ENCODE measurements at regions not wholly inside any gene's neighbourhood (a gene's known extent, or its start where the extent isn't known, plus 50 kb on each side); places are given as distances from the start of the nearest gene placed in this dataset.

GRCh38 chr2:196307775-196308305, 136.5 kb upstream of the STK17B start:
- DNase-seq (ENCODE audit: insufficient read length, low spot score), result no peak
- no peak for FAIRE-seq

GRCh38 chr2:196309691-196310090, 138.3 kb upstream of the STK17B start:
- FAIRE-seq, result no peak
- DNase-seq (ENCODE audit: insufficient read length, low spot score), result no peak

DNA sequence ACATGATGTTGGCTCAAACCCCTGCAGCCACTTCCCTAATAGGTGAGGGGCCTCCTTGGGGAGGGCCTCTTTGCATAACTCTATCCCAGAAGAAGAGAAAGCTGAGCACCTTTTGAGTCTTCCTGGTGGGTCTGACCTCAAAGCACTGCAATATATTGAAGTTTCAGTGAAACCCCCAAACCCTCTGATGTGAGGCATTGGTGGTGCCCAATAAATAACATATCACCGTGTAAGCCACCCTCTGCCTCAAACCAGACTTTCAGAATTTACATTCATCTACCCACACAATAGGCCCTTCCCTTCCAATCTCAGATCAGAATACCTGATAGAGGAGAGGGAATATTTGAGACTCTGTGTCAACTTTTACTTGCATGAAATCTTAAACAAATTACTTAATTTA, 142.8 kb upstream of the STK17B start:
- DNase-seq (ENCODE audit: insufficient read length, low spot score) (no peak), FAIRE-seq (no peak)

DNA sequence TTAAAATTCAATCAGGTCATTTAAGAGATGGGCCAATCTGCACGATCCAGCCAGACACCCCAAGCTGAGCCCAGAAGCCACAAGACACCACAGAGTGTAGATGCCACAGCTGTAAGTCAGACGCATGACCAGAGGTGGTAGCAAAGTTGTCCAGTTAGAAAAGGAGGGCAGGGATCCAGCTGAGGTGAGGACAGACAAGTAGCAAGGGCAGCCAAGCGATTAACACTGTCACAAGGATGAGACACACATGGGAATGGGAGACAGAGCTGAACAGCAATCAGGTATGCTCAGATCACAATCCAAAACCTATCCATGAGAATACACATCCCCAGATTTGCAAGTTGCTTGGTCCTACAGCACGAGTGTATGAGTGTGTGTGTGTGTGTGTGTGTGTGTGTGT, 143.4 kb upstream of the STK17B start:
- DNase-seq (ENCODE audit: insufficient read length, low spot score) (no peak), FAIRE-seq (no peak)

DNA sequence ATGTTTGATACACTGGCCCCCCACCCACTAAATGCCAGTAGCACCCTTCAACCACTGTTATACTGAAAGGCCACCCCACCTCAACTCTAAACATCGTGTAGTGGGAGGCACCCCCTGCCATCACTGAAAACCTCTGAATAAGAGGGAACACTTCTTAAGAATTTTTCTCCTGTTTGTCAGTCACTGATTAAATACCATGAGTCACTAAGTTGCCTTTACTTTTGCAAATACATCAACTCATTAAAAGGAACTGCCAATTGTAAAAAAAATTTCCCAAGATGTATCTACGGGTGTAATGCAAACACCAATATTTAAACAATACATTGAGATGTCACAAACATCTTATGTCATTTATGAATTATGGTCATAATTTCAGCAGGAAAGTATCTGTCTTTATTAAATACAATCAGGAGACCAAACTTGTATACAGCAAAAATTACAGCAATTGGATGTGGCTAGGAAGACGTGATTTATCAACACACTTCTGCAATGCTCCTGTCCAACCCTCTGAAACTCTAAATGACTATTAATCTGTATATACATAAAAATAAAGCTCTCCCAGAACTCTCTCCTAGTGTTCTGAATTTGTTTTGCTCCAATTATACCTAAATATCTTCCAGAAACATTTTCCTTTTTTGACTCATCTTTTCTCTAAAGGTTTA, 144.1 kb upstream of the STK17B start:
- DNase-seq (ENCODE audit: insufficient read length, low spot score), result no peak
- FAIRE-seq, result no peak

DNA sequence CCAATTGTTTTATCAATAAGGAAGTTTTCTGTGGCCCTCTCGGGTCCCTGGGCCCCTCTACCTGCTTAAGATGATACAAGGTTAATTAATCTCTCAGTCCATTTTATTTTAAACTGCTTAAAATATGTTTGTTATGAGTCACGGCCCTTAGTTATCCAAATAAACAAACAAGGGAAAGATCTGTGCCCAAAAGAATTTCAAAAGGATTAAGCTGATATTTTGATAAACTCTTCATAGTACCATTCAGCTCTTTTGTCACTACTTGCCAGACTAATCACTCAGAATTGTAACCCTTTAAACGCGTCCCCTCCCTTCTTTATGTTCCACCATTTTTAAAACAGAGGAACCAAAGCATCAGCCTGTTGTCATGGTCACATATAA, 144.7 kb upstream of the STK17B start:
- FAIRE-seq (no peak), DNase-seq (ENCODE audit: insufficient read length, low spot score) (no peak)

DNA sequence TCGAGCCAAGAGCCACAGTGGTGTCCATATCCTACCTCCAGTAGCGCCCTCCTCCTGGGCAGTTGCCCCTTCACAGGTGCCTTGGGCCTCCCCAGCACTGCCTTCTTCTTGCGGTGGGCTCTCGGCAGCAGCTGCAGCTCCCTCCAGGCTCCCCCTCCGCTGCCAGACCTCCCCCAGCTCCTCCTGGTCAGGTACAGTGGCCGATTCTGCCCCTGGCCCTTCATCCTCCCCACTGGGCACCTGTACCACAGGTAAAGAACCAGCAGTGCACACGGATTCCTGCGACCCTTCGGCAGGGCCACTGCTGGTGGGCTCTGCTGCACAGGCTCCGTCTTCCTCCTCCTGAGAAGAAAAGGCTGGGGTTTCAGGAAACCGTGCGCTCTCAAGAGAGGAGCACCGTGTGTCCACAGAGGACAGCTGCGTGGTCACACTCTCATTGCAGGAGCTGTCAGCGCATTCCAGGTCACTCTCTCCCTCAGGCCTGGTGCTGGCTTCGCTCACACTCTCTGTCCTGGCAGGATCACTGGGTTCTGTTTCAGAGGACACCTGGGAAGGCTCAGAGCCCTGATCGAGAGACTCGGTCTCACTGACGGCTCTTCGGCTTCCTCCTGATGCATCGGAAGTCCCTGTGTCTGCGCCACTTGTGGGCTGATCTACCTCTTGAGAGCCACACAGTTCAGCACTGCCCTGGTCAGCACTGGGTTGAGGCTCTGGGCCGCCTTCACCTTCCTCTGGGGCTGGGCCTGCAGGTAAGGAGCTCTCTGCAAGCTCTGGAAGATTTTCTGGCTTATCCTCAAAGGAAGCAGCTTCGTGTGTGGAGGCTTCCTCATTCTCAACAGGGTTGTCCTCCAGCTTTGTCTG, 147.4 kb upstream of the STK17B start:
- no peak for FAIRE-seq

GRCh38 chr2:196322973-196323810, 151.8 kb upstream of the STK17B start:
- DNase-seq (ENCODE audit: insufficient read length, low spot score) (no peak), FAIRE-seq (no peak)

More for the DNA sequence above, 147.4 kb upstream of the STK17B start:
- no peak for DNase-seq (ENCODE audit: insufficient read length, low spot score)

- DNase-seq (ENCODE audit: insufficient read length, low spot score) (no peak), FAIRE-seq (no peak)
Observed at GRCh38 chr2:196324211-196324610, 152.8 kb upstream of the STK17B start.

- DNase-seq (ENCODE audit: insufficient read length, low spot score) (no peak), FAIRE-seq (no peak)
Observed at GRCh38 chr2:196328088-196328680, 156.8 kb upstream of the STK17B start.

GRCh38 chr2:196329959-196330358, 158.6 kb upstream of the STK17B start:
- DNase-seq (ENCODE audit: insufficient read length, low spot score), result no peak
- no peak for FAIRE-seq

DNA sequence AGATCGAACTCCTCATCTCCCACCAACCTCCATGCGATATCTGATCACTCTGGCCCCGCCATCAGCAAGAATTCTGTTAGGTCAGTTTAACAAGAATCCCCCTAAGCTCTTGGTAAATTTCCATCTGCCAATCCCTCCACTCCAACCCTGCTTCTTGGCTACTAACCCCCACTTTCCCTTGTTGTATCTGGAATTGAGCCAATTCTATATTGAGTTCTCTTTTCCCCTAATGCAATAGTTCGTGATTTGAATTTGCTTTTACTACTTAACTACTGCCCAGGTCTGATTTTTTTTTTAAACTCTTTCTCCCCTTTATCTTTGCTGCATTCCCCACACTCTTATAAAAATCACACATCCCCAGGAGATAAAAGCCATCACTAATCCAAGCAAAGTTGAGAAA, 159.3 kb upstream of the STK17B start:
- DNase-seq (ENCODE audit: insufficient read length, low spot score) (no peak), FAIRE-seq (no peak)

- FAIRE-seq, result no peak
- DNase-seq (ENCODE audit: insufficient read length, low spot score), result no peak
Observed at GRCh38 chr2:196331143-196331542, 159.8 kb upstream of the STK17B start.

DNA sequence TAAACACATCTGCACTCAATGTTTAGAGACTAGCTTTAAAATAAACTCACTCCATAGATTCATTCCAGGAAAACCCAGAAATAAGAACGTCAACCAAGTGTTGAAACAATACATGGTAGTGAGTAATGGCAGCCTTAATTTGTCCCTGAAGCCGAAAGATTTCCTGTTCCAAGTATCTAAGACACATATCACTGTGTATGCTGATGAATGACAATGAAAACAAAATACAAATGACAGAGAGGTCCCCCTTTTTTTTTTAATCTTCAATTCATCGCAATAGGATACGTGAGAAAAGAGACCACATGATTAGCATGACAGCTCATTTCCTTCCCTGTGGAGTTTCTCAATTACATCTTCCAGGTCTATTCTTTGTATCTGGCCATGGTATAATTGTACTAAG, 160.5 kb upstream of the STK17B start:
- no peak for DNase-seq (ENCODE audit: insufficient read length, low spot score)
- no peak for FAIRE-seq

DNA sequence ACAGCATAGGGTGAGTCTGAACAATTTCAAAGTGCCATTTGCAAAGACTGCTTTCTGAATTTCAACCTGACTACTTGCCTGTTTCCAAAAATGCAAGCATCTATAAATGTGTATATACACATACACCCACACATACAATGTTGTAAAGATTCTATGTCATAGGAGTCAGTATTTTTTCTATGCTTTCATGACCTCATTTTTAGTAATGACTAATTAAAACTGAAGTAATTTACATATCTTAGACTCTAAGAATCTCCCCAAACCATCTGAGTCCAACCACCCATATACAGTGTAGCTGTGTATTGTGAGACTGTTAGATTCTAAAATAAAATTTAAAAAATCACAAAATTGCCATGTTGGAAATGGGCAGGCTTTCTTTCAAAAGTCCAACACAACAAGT, 162.0 kb upstream of the STK17B start:
- FAIRE-seq (no peak), DNase-seq (ENCODE audit: insufficient read length, low spot score) (no peak)

- FAIRE-seq, result no peak
- no peak for DNase-seq (ENCODE audit: insufficient read length, low spot score)
Observed at GRCh38 chr2:196334710-196335109, 163.3 kb upstream of the STK17B start.

DNA sequence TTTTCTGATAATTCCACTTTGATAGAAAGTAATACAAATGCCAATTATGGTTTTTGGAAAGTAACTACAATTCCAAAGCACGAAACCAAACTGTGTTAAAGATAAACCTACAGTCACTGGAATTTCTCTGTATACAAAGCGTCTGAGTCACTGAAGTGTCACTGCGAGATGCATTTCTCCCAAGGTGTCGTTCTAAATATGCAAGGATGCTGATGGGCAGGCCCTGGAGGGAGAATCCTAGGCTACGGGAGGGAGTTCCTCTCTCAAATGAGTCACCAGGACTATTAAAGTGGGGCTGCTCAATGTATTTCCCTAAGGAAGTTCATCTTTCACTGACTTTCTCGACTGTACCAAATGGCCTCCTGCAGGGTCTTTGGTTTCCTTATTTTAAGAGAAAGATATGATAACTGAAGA, 163.8 kb upstream of the STK17B start:
- FAIRE-seq (no peak), DNase-seq (ENCODE audit: insufficient read length, low spot score) (no peak)

GRCh38 chr2:196336207-196336606, 164.8 kb upstream of the STK17B start:
- no peak for DNase-seq (ENCODE audit: insufficient read length, low spot score)
- no peak for FAIRE-seq

GRCh38 chr2:196336715-196337114, 165.3 kb upstream of the STK17B start:
- DNase-seq (ENCODE audit: insufficient read length, low spot score), result no peak
- FAIRE-seq, result peak; percentile 47

DNA sequence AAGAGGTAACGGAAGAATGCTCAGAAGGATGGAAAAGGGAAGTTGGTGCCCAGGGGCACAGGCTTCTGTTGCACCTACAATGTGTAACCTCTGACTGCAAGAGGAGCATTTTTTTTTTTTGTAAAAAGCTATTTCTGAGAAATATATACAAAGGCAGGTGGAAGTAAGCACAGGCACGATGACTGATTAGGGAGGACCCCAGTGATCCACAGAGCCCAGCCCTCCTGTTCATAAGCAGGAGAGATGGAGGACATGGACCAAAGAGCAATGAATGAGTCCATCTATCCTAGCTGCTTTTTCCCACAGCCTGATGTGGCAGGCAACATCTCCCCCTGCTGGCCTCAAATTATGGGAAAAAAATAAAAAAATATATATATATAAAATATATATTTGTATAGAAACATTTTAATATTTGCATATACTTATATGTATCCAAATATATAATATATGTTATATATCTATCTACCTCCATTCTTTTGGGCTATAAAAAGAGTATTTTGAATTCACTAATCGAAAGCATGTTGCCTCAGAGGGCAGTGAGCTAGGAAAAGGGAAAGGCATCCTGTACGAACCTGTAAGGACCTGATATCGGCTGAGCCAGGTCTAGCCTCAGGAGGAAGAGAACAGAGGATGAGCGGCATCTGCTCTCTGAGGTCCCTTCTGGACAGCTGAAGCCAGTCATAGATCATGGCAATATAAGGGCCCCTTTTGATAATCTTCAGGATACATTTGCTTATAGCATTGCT, 166.0 kb upstream of the STK17B start:
- peak; percentile 48 for FAIRE-seq
- DNase-seq (ENCODE audit: insufficient read length, low spot score), result no peak

Measured in GM19239 (cell line).